HK-2 (cell line): ENCODE measurements at regions not wholly inside any gene's neighbourhood (a gene's known extent, or its start where the extent isn't known, plus 50 kb on each side); places are given as distances from the start of the nearest gene placed in this dataset.
"Not testable (repeated sequence)": the region's sequence is repeated elsewhere in the genome, so short reads cannot be mapped to it uniquely, and the experiment has no call there.

Experiments used
- DNase-seq: peaks from one replicate; pipeline ENCODE4 v3.0.0-alpha.2; 2018; ENCODE audit not compliant: unreplicated experiment

DNA sequence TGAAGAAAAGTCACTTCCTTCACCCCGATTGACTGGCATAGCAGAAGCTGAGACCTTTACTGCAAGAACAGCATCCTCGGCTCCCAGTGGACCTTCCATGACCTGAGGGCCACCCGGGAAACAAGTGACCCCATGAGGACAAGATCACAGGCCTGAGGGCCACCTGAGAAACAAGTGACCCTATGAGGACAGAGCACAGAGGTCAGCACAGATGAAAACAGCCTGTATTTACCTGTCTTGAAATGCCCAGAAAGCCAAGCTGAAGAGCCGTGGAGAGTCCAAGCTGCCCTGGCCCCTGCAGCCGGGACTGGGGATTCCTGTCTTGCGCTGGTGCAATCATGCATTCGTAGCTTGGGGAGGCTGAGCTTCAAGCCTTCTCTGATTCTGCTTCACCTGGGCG lies 114.2 kb upstream of the SPACA7 start:
- DNase-seq: no peak

DNA sequence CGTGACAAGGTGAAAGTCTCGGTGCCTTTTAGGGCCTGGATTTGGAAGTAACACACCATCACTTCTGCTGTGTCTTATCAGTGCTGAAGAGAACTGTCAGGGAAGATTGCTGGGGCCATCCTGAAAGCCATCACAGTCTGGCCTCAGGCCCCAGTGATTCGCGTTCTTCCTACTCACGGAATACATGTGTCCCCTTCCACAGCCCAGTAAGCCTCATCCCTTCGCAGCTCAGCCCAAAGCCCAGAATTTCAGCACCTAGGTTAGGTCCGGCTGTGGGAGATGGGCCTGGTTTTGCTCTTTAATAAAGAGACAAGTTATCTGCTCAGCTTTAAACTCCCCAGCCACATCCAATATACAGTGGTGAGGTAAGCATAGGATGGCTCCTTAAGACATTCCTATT lies 113.0 kb upstream of the SPACA7 start:
- DNase-seq: no peak

DNA sequence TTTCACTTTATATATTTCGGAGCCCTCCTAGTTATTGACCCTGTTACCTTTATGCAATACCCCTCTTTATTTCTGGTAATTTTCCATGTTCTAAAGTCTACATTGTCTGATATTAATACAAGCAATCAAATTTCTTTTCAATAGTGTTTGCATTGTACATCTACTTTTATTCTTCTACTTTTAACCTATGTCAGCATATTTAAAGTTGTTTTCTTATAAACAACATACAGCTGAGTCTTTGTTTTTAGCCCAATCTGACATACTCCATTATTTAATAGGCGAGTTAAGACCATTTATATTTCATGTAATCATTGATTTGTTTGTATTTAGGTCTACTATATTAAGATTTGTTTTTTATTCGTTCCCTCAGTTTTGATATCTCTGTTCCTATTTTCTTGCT lies 108.5 kb upstream of the SPACA7 start:
- DNase-seq: no peak

DNA sequence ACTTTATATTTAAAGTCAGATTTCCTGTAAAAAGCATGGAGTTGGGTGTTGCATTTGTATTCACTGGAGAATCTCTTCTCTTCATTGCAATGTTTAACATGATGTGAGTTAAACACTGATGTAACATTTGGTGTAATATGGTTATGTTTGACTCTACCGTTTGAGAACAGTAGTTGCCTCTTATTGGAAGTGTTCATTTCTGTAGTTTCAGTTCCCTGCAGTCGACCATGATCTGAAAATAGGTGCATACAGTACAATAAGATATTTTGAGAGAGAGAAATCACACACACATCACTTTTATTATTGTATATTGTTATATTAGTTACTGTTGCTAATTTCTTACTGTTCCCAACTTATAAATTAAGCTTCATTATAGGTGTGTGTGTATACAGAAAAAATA lies 105.2 kb upstream of the SPACA7 start:
- DNase-seq: no peak

DNA sequence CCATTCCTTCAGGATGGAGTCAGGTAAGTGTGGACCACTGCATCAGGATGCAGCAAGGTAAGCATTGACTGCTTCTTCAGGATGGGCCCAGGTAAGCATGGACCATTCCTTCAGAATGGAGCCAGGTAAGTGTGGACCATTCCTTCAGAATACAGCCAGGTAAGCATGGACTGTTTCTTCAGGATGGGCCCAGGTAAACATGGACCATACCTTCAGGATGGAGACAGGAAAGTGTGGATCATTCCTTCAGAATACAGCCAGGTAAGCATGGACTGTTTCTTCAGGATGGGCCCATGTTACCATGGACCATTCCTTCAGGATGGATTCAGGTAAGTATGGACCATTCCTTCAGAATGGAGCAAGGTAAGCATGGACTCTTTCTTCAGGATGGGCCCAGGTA lies 89.4 kb upstream of the SPACA7 start:
- not testable (repeated sequence) for DNase-seq

DNA sequence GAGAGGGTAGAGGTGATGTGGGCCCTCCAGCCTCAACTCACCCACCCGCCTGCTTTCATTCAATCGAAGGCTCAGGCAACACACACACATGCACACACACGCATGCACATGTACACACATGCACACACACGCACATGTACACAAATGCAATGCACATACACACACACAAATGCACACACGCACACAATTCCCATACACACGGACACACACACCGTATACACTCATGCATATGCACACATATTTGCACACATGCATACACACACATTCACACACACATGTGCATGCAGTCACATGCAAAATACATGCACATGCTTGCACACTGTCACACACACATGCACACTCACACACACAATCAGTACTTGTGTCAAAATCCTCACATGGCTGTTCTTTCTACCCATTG lies 55.9 kb upstream of the SPACA7 start:
- no peak for DNase-seq

DNA sequence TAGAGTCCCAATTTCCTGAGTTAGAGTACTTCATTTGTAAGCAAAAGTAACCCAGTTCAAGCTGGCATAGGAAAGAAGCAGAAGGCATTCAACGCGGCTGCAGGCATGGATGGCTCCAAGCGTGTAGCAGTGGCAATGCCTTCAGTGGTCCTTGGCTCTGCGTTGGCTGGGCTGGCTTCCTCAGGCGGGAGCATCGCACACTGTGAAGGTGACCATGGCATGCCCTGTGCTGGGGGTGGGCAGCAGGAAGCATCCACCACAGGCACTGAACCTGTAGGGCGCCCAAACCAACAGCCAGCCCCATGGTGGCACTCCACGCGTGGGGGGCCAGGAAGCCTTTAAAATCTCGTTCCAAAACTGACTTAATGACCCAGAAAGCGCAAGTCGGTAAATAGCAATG lies 53.6 kb upstream of the SPACA7 start:
- DNase-seq: no peak

DNA sequence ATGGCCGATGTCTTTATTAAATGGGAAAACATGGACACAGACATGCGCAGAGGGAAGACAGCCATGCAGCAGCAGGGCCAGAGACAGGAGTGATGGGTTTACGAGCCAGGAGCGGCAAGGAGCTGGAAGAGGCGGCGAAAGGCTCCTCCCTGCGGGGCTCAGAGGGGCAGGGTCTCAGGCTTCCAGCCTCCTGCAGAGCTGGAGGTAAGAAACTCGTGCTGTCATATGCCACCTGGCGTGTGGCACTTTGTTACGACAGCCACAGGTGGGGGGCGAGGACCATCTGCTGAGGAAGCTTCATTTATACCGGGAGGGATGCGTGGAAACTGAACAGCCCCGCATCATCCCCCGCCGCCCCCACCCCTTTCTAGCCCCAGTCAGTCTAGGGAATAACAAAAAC lies 52.0 kb upstream of the SPACA7 start:
- DNase-seq: no peak

DNA sequence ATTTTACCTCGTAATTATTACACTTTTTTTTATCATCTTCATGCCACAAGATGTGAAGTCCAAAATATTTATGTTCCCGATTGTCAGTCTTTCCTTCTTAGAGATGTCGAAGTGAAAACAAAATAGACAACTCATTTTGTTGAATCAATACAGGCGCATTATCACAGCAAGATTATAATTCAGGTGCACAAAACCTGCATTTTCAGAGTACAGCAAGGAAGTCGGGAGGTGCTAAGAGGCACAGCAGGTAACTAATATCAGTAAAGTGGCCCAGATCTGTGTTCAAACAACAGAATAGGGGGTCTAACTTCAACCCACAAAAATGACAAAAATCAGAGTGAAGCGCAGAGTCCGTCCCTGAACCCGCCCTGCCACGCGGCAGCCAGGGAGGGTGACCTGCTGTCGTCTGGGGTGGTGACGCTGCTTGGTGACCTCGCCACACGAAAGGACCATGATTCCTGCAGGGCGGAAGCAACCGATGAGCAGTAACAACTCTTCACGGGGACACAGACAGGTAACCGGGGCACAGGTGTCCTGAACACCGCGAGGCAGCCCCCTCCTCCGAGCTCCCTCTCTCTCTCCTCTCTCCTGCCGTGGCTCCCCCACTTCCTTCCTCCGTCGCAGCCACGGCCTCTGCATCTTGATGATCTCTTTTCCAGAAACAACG lies 50.9 kb upstream of the SPACA7 start:
- DNase-seq: no peak

DNA sequence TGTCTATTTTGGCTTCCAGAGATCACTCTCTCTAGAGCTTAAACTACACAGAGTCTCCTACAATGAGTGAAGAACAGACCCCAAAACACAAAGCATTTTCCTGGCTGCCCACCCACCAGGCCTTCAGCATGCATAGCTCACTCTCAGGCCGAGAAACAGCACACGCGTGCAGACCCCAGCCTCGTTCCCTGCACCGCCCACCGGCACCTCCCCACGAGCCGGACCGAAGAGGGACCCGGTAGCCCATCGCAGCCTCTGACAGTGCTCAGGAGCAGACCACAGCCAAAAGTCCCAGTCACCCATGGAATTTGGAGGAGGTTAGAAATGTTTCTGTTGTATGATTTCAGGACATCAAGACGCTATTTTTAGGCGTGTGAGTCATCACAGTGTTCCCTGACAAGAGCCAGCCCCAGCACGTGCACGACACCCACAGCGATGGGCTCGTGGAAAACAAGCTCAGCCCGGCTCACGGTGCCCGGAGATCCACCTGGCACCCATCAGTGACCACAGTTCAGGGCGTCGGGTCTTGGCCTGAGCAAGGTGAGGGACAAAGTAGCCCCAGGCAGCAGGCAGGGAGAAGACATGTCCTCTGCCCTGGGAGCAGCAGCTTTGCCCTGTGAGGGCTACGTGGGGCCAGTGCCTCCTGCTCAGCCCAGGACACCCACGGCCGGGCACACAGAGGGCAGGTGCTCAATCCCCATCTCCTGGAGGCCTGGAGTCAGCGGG lies 50.1 kb upstream of the SPACA7 start:
- no peak for DNase-seq
